ENCODE measurements at regions not wholly inside any gene's neighbourhood (a gene's known extent, or its start where the extent isn't known, plus 50 kb on each side); places are given as distances from the start of the nearest gene placed in this dataset.

- no peaks in the 10 kb centered on the region for H3K4me1 ChIP-seq (ENCODE audit: insufficient read depth, low read length, poor library complexity, severe bottlenecking)
- no peak for DNase-seq (ENCODE audit: low spot score)
- POLR2A ChIA-PET (ENCODE audit: low non-redundant PET) = no interaction called here
- no peaks in the 10 kb centered on the region for H3K36me3 ChIP-seq (ENCODE audit: insufficient read depth, low read length, poor library complexity, severe bottlenecking)
- intact Hi-C loops (cut with micrococcal nuclease; ENCODE audit: unreplicated experiment) = no loop called here
- no peaks in the 10 kb centered on the region for H3K9me3 ChIP-seq (ENCODE audit: low read depth, low read length, poor library complexity, severe bottlenecking)
- CTCF ChIA-PET = no interaction called here
- TF ChIP-seq EZH2 (IDR thresholded peaks at IDR 0.05; ENCODE audit: borderline replicate concordance, low read depth, low read length, poor library complexity, severe bottlenecking) (no peak), CTCF (conservative IDR thresholded peaks at IDR 0.05; ENCODE audit: low read depth, low read length) (no peak)
- no TSS peak for BruUV-seq (replicated peaks)
- H3K27ac ChIP-seq (ENCODE audit: low read depth, low read length, poor library complexity, severe bottlenecking) = no peak overlapping the region
- no peaks in the 10 kb centered on the region for H3K27me3 ChIP-seq (replicated peaks; ENCODE audit: insufficient read depth, low read depth, low read length, poor library complexity)
- H3K4me3 ChIP-seq (ENCODE audit: low read depth, low read length, poor library complexity, severe bottlenecking) = no peak overlapping the region
Measured at GRCh38 chr12:92614502-92614901, 88.3 kb upstream of the PLEKHG7 start.

- TF ChIP-seq EZH2 (IDR thresholded peaks at IDR 0.05; ENCODE audit: borderline replicate concordance, low read depth, low read length, poor library complexity, severe bottlenecking) = no peak
- TF ChIP-seq CTCF (conservative IDR thresholded peaks at IDR 0.05; ENCODE audit: low read depth, low read length) = no peak
- H3K27me3 ChIP-seq (replicated peaks; ENCODE audit: insufficient read depth, low read depth, low read length, poor library complexity) = no peaks in the 10 kb centered on the region
- no peak overlapping the region for H3K4me3 ChIP-seq (ENCODE audit: low read depth, low read length, poor library complexity, severe bottlenecking)
- no peaks in the 10 kb centered on the region for H3K9me3 ChIP-seq (ENCODE audit: low read depth, low read length, poor library complexity, severe bottlenecking)
- intact Hi-C loops (cut with micrococcal nuclease; ENCODE audit: unreplicated experiment) = no loop called here
- DNase-seq (ENCODE audit: low spot score) = no peak
- no TSS peak for BruUV-seq (replicated peaks)
- CTCF ChIA-PET = no interaction called here
- H3K36me3 ChIP-seq (ENCODE audit: insufficient read depth, low read length, poor library complexity, severe bottlenecking) = no peaks in the 10 kb centered on the region
- H3K4me1 ChIP-seq (ENCODE audit: insufficient read depth, low read length, poor library complexity, severe bottlenecking) = no peaks in the 10 kb centered on the region
- H3K27ac ChIP-seq (ENCODE audit: low read depth, low read length, poor library complexity, severe bottlenecking) = no peak overlapping the region
- POLR2A ChIA-PET (ENCODE audit: low non-redundant PET) = no interaction called here
Measured at GRCh38 chr12:92614001-92614400, 88.8 kb upstream of the PLEKHG7 start.

GRCh38 chr12:92612611-92613010, 90.2 kb upstream of the PLEKHG7 start:
- Histone ChIP-seq H3K36me3 (ENCODE audit: insufficient read depth, low read length, poor library complexity, severe bottlenecking) (no peaks in the 10 kb centered on the region), H3K4me3 (ENCODE audit: low read depth, low read length, poor library complexity, severe bottlenecking) (no peak overlapping the region), H3K27me3 (replicated peaks; ENCODE audit: insufficient read depth, low read depth, low read length, poor library complexity) (no peaks in the 10 kb centered on the region), H3K27ac (ENCODE audit: low read depth, low read length, poor library complexity, severe bottlenecking) (no peak overlapping the region), H3K9me3 (ENCODE audit: low read depth, low read length, poor library complexity, severe bottlenecking) (no peaks in the 10 kb centered on the region), H3K4me1 (ENCODE audit: insufficient read depth, low read length, poor library complexity, severe bottlenecking) (no peaks in the 10 kb centered on the region)
- DNase-seq (ENCODE audit: low spot score) = no peak
- no peak for TF ChIP-seq CTCF (conservative IDR thresholded peaks at IDR 0.05; ENCODE audit: low read depth, low read length)
- no peak for TF ChIP-seq EZH2 (IDR thresholded peaks at IDR 0.05; ENCODE audit: borderline replicate concordance, low read depth, low read length, poor library complexity, severe bottlenecking)
- ChIA-PET POLR2A (ENCODE audit: low non-redundant PET) (no interaction called here), CTCF (no interaction called here)
- no TSS peak for BruUV-seq (replicated peaks)
- intact Hi-C loops (cut with micrococcal nuclease; ENCODE audit: unreplicated experiment) = no loop called here

All from A673 (cell line).